A549 (cell line): ENCODE measurements at regions not wholly inside any gene's neighbourhood (a gene's known extent, or its start where the extent isn't known, plus 50 kb on each side); places are given as distances from the start of the nearest gene placed in this dataset.

ENCODE experiments used
- ATAC-seq, 2 experiments: fragments of 200-7000 bp in 1 of 2; fragments of >200 bp in 1 of 2; cut with Nextera tagmentation in 1 of 2; cut with Tn5 transposase in 1 of 2; 3 replicates each; pipeline versions ENCODE4 v1.8.0 to v1.9.1; 2018 to 2020; ENCODE audit warnings: mild to moderate bottlenecking in 1 of 2, moderate library complexity in 1 of 2
- CTCF ChIA-PET: fragments of 300-600 bp; sonication (Branson Sonifier 250); formaldehyde crosslinking; extraction: SDS; loops from one replicate; lab custom pipeline; 2021; ENCODE audit warnings: antibody characterized with exemption, inconsistent platforms; lab: Yijun Ruan, JAX
- POLR2A ChIA-PET: fragments of 350-600 bp; formaldehyde crosslinking; extraction: SDS; loops from one replicate; lab custom pipeline; 2021; ENCODE audit warnings: antibody characterized with exemption, inconsistent platforms; lab: Yijun Ruan, JAX
- DNase-seq, 2 experiments: peaks; one replicate each; pipeline versions ENCODE4 v3.0.0 to v3.0.0-alpha.2; 2011 to 2016; ENCODE audit warnings: low read depth in 1 of 2, low spot score in 1 of 2
- FAIRE-seq: peaks from 2 replicates; lab custom pipeline; 2011; peaks lifted over from hg19 to GRCh38; lab: Jason Lieb, UNC
- H3K27ac ChIP-seq, 2 experiments: fragments of >200 bp; sonication (Bioruptor Twin); formaldehyde crosslinking; 3 replicates each; pipeline ENCODE4 v1.5.1; 2016 to 2017
- H3K4me1 ChIP-seq: fragments of >200 bp; sonication (Bioruptor Twin); formaldehyde crosslinking; 3 replicates; pipeline ENCODE4 v1.6.1; 2016
- H3K4me2 ChIP-seq: fragments of >200 bp; sonication (Bioruptor Twin); formaldehyde crosslinking; 3 replicates; pipeline ENCODE4 v1.6.1; 2016
- H3K4me3 ChIP-seq: fragments of >200 bp; sonication (Bioruptor Twin); formaldehyde crosslinking; 3 replicates; pipeline ENCODE4 v1.5.1; 2016
- H3K9me3 ChIP-seq: fragments of >200 bp; sonication (Bioruptor Twin); formaldehyde crosslinking; 3 replicates; pipeline ENCODE4 v1.6.1; 2016
- CBX2 ChIP-seq: fragments of 200-600 bp; sonication (generic); IDR thresholded peaks from 2 replicates; pipeline ENCODE4 v1.6.1; 2016; ENCODE audit warnings: low read depth, mild to moderate bottlenecking, borderline replicate concordance
- CHD4 ChIP-seq: fragments of 200-600 bp; sonication (generic); IDR thresholded peaks from 2 replicates; pipeline ENCODE4 v1.6.1; 2016; ENCODE audit warnings: antibody characterized with exemption, mild to moderate bottlenecking, borderline replicate concordance
- E2F6 ChIP-seq: IDR thresholded peaks from 2 replicates; pipeline ENCODE4 v1.6.1; 2012; ENCODE audit warnings: low read depth, borderline replicate concordance
- EHMT2 ChIP-seq: fragments of 200-600 bp; sonication (generic); IDR thresholded peaks from 2 replicates; pipeline ENCODE4 v1.6.1; 2016; ENCODE audit warnings: antibody characterized with exemption, low read depth, mild to moderate bottlenecking, moderate library complexity
- ELK1 ChIP-seq: fragments of 150-350 bp; IDR thresholded peaks from 2 replicates; pipeline ENCODE4 v1.6.1; 2014; ENCODE audit warnings: low read depth, mild to moderate bottlenecking, low read length
- FOSL2 ChIP-seq, 2 experiments: fragments of 450-650 bp in 1 of 2; fragments of >200 bp in 1 of 2; sonication (Bioruptor Twin) in 1 of 2; formaldehyde crosslinking; IDR thresholded peaks; 2 replicates each; pipeline versions ENCODE4 v1.5.0 to v1.6.1; 2016 to 2020; ENCODE audit warnings: mild to moderate bottlenecking in 1 of 2, moderate library complexity in 1 of 2
- FOXS1 ChIP-seq: fragments of 250-450 bp; sonication (Bioruptor Pico); IDR thresholded peaks from 2 replicates; pipeline ENCODE4 v1.5.0; 2020; ENCODE audit warnings: mild to moderate bottlenecking, moderate library complexity
- HDAC2 ChIP-seq: fragments of 200-600 bp; sonication (generic); IDR thresholded peaks from 2 replicates; pipeline ENCODE4 v1.6.1; 2016
- HMGXB4 ChIP-seq: fragments of 250-450 bp; sonication (Bioruptor Pico); IDR thresholded peaks from 2 replicates; pipeline ENCODE4 v1.5.0; 2021; ENCODE audit warnings: mild to moderate bottlenecking, moderate library complexity, borderline replicate concordance
- JUN ChIP-seq, 2 experiments: fragments of >200 bp; sonication (Bioruptor Twin); formaldehyde crosslinking; IDR thresholded peaks; 2 replicates in 1 of 2; 3 replicates in 1 of 2; pipeline ENCODE4 v1.6.1; 2016 to 2017
- KDM1A ChIP-seq: fragments of 200-600 bp; sonication (generic); IDR thresholded peaks from 2 replicates; pipeline ENCODE4 v1.6.1; 2016; ENCODE audit warnings: low read depth, mild to moderate bottlenecking
- MYC ChIP-seq: IDR thresholded peaks from 2 replicates; pipeline ENCODE4 v1.6.1; 2012; ENCODE audit warnings: mild to moderate bottlenecking, inconsistent platforms, low read length, improper control_type of control experiment, borderline replicate concordance
- NPAS2 ChIP-seq: fragments of 250-450 bp; sonication (Bioruptor Pico); IDR thresholded peaks from 2 replicates; pipeline ENCODE4 v1.8.0; 2022; ENCODE audit warnings: mild to moderate bottlenecking, moderate library complexity, borderline replicate concordance
- PHF8 ChIP-seq: fragments of 200-600 bp; sonication (generic); IDR thresholded peaks from 2 replicates; pipeline ENCODE4 v1.6.1; 2016; ENCODE audit warnings: low read depth, mild to moderate bottlenecking, antibody characterized with exemption, moderate library complexity, borderline replicate concordance
- POLR2AphosphoS2 ChIP-seq: conservative IDR thresholded peaks from 2 replicates; pipeline ENCODE4 v1.6.1; 2012; ENCODE audit warnings: low read length, improper control_type of control experiment, inconsistent platforms
- RAD21 ChIP-seq, 2 experiments: fragments of >200 bp in 1 of 2; sonication (Bioruptor Twin) in 1 of 2; formaldehyde crosslinking in 1 of 2; IDR thresholded peaks in 1 of 2; conservative IDR thresholded peaks in 1 of 2; 2 replicates in 1 of 2; 3 replicates in 1 of 2; pipeline ENCODE4 v1.6.1; 2012 to 2018; ENCODE audit warnings: inconsistent platforms in 1 of 2
- RARB ChIP-seq: fragments of 250-450 bp; sonication (Bioruptor Pico); IDR thresholded peaks from 2 replicates; pipeline ENCODE4 v1.8.0; 2021; ENCODE audit warnings: mild to moderate bottlenecking, moderate library complexity
- RCOR1 ChIP-seq: fragments of 150-350 bp; IDR thresholded peaks from 2 replicates; pipeline ENCODE4 v1.6.1; 2014; ENCODE audit warnings: antibody characterized with exemption, low read length, low read depth
- REST ChIP-seq: fragments of 200-600 bp; sonication (generic); IDR thresholded peaks from 2 replicates; pipeline ENCODE4 v1.6.1; 2016; ENCODE audit warnings: antibody characterized with exemption, mild to moderate bottlenecking, moderate library complexity
- RNF2 ChIP-seq: fragments of 200-600 bp; sonication (generic); IDR thresholded peaks from 2 replicates; pipeline ENCODE4 v1.6.1; 2016; ENCODE audit warnings: low read depth, mild to moderate bottlenecking, antibody characterized with exemption, moderate library complexity, borderline replicate concordance
- ZFP36 ChIP-seq: fragments of 450-650 bp; IDR thresholded peaks from 2 replicates; pipeline ENCODE4 v1.6.1; 2014; ENCODE audit warnings: borderline replicate concordance; ENCODE audit not compliant: partially characterized antibody
- ZNF302 ChIP-seq: fragments of 250-450 bp; sonication (Bioruptor Pico); IDR thresholded peaks from 2 replicates; pipeline ENCODE4 v1.9.0; 2021; ENCODE audit warnings: inconsistent platforms, mild to moderate bottlenecking, moderate library complexity
- ZSCAN20 ChIP-seq: fragments of 250-450 bp; sonication (Bioruptor Pico); IDR thresholded peaks from 2 replicates; pipeline ENCODE4 v1.8.0; 2022; ENCODE audit warnings: mild to moderate bottlenecking, moderate library complexity
- WGBS: methylation state at CpG from one replicate; pipeline ENCODE4 v1.1.6; 2017; ENCODE audit errors: missing lambda C conversion rate; 5-methylcytosine and 5-hydroxymethylcytosine counted together

- ATAC-seq (no peak), DNase-seq (no peak), FAIRE-seq (no peak)
- no peak overlapping the region for H3K4me2 ChIP-seq
- TF ChIP-seq MYC, result no peak
- TF ChIP-seq NPAS2 (CRISPR knock-in tag), result no peak
- TF ChIP-seq CHD4, result no peak
- TF ChIP-seq REST, result no peak
- TF ChIP-seq JUN (IDR thresholded peaks at IDR 0.05), result no peak
- no peak for TF ChIP-seq ZSCAN20 (CRISPR knock-in tag)
- TF ChIP-seq RCOR1, result no peak
- no peak for TF ChIP-seq CBX2
- no peaks in the 10 kb centered on the region for H3K9me3 ChIP-seq
- H3K4me3 ChIP-seq, result no peak overlapping the region
- ChIA-PET POLR2A (no interaction called here), CTCF (no interaction called here)
- no peaks in the 10 kb centered on the region for H3K4me1 ChIP-seq
- 58% methylated on average over 4 of the region's 4 CpGs for WGBS
- H3K27ac ChIP-seq, result no peak overlapping the region
These were observed 78.8 kb upstream of the FAM136A start for GRCh38 chr2:70380621-70381020.

- FAIRE-seq, result no peak
These were observed 72.7 kb upstream of the FAM136A start for GRCh38 chr2:70374616-70375015.

More at GRCh38 chr2:70374616-70375015, 72.7 kb upstream of the FAM136A start:
- Histone ChIP-seq H3K4me2 (no peak overlapping the region), H3K4me1 (no peaks in the 10 kb centered on the region), H3K27ac (no peak overlapping the region), H3K9me3 (no peaks in the 10 kb centered on the region), H3K4me3 (no peak overlapping the region)
- CTCF ChIA-PET, result interaction anchor here (1.0 to 2.4 kb wide), 3 partner anchors 10 to 243 kb away, joined by 3 to 8 read pairs (median 7); no protein-coding TSS in a partner anchor
- ATAC-seq (no peak), DNase-seq (no peak)
- POLR2A ChIA-PET, result no interaction called here
- 12% methylated on average over 2 of the region's 2 CpGs for WGBS
- TF ChIP-seq HDAC2 (no peak), KDM1A (no peak), ELK1 (no peak), FOXS1 (no peak), RNF2 (no peak), RAD21 (conservative IDR thresholded peaks at IDR 0.05 in 1 of 2, IDR thresholded peaks at IDR 0.05 in 1 of 2) (no peak), ZNF302 (CRISPR knock-in tag) (no peak), EHMT2 (no peak), PHF8 (no peak), E2F6 (no peak), RARB (CRISPR knock-in tag) (no peak), ZFP36 (no peak), REST (no peak), POLR2AphosphoS2 (no peak), HMGXB4 (no peak), MYC (no peak), FOSL2 (IDR thresholded peaks at IDR 0.05) (no peak), FOSL2 (CRISPR knock-in tag; IDR thresholded peaks at IDR 0.05) (no peak)
